ENCODE measurements at regions not wholly inside any gene's neighbourhood (a gene's known extent, or its start where the extent isn't known, plus 50 kb on each side); places are given as distances from the start of the nearest gene placed in this dataset.

GRCh38 chr10:4568731-4569130, 257.3 kb upstream of the AKR1E2 start:
- no peak for TF ChIP-seq EZH2 (IDR thresholded peaks at IDR 0.05; ENCODE audit: low read length)
- TF ChIP-seq, protein P1, sequence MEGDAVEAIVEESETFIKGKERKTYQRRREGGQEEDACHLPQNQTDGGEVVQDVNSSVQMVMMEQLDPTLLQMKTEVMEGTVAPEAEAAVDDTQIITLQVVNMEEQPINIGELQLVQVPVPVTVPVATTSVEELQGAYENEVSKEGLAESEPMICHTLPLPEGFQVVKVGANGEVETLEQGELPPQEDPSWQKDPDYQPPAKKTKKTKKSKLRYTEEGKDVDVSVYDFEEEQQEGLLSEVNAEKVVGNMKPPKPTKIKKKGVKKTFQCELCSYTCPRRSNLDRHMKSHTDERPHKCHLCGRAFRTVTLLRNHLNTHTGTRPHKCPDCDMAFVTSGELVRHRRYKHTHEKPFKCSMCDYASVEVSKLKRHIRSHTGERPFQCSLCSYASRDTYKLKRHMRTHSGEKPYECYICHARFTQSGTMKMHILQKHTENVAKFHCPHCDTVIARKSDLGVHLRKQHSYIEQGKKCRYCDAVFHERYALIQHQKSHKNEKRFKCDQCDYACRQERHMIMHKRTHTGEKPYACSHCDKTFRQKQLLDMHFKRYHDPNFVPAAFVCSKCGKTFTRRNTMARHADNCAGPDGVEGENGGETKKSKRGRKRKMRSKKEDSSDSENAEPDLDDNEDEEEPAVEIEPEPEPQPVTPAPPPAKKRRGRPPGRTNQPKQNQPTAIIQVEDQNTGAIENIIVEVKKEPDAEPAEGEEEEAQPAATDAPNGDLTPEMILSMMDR (optimal IDR thresholded peaks at IDR 0.05 in 1 of 3, IDR thresholded peaks at IDR 0.05 in 1 of 3, conservative IDR thresholded peaks at IDR 0.05 in 1 of 3; ENCODE audit: extremely low read depth in 1 of 3, insufficient read depth in 2 of 3, low read length in 3 of 3) = no peak
- no peaks in the 10 kb centered on the region for H4K20me1 ChIP-seq (ENCODE audit: control insufficient read depth, extremely low read depth, insufficient read depth, low read length)
- H3K36me3 ChIP-seq (ENCODE audit: control insufficient read depth in 2 of 2, extremely low read depth in 1 of 2, insufficient read depth in 2 of 2, low read length in 2 of 2) = no peaks in the 10 kb centered on the region
- H3K4me3 ChIP-seq (ENCODE audit: control insufficient read depth in 2 of 3, extremely low read depth in 1 of 3, insufficient read depth in 2 of 3, low read depth in 1 of 3, low read length in 3 of 3) = no peak overlapping the region
- H3K9me1 ChIP-seq (ENCODE audit: control insufficient read depth, extremely low read depth, insufficient read depth, low read length) = peaks cover 2% of the 10 kb centered on the region
- H3K9ac ChIP-seq (ENCODE audit: control insufficient read depth, extremely low read depth, insufficient read depth, low read length) = no peak overlapping the region
- H3K4me1 ChIP-seq (ENCODE audit: control insufficient read depth, extremely low read depth, insufficient read depth, low read length) = no peaks in the 10 kb centered on the region
- DNase-seq (ENCODE audit: low read depth, low spot score) = no peak
- no peaks in the 10 kb centered on the region for H3K27me3 ChIP-seq (ENCODE audit: control insufficient read depth, extremely low read depth, insufficient read depth, low read length)
- no peak overlapping the region for H2AFZ ChIP-seq (ENCODE audit: control insufficient read depth, low read length)
- H3K79me2 ChIP-seq (ENCODE audit: control insufficient read depth, insufficient read depth, low read length) = no peaks in the 10 kb centered on the region
- H3K9me3 ChIP-seq (ENCODE audit: control insufficient read depth, low read depth, low read length) = no peaks in the 10 kb centered on the region
- no peak for FAIRE-seq
- dilution Hi-C loops (cut with MboI; ENCODE audit: extremely low pct_ligation_motif_present, low sequenced_read_pairs) = no loop called here
- H3K4me2 ChIP-seq (ENCODE audit: control insufficient read depth, extremely low read depth, insufficient read depth, low read depth, low read length) = no peak overlapping the region
- no peak overlapping the region for H3K27ac ChIP-seq (ENCODE audit: control insufficient read depth, insufficient read depth, low read length)

- no peaks in the 10 kb centered on the region for H3K9me3 ChIP-seq (ENCODE audit: control insufficient read depth, low read depth, low read length)
- H3K4me1 ChIP-seq (ENCODE audit: control insufficient read depth, extremely low read depth, insufficient read depth, low read length) = no peaks in the 10 kb centered on the region
- no peaks in the 10 kb centered on the region for H3K79me2 ChIP-seq (ENCODE audit: control insufficient read depth, insufficient read depth, low read length)
- no peak overlapping the region for H2AFZ ChIP-seq (ENCODE audit: control insufficient read depth, low read length)
- no peak overlapping the region for H3K27ac ChIP-seq (ENCODE audit: control insufficient read depth, insufficient read depth, low read length)
- FAIRE-seq (no peak), DNase-seq (ENCODE audit: low read depth, low spot score) (no peak)
- dilution Hi-C loops (cut with MboI; ENCODE audit: extremely low pct_ligation_motif_present, low sequenced_read_pairs) = no loop called here
- peaks cover 2% of the 10 kb centered on the region for H3K9me1 ChIP-seq (ENCODE audit: control insufficient read depth, extremely low read depth, insufficient read depth, low read length)
- no peaks in the 10 kb centered on the region for H3K36me3 ChIP-seq (ENCODE audit: control insufficient read depth in 2 of 2, extremely low read depth in 1 of 2, insufficient read depth in 2 of 2, low read length in 2 of 2)
- H3K4me3 ChIP-seq (ENCODE audit: control insufficient read depth in 2 of 3, extremely low read depth in 1 of 3, insufficient read depth in 2 of 3, low read depth in 1 of 3, low read length in 3 of 3) = no peak overlapping the region
- H3K9ac ChIP-seq (ENCODE audit: control insufficient read depth, extremely low read depth, insufficient read depth, low read length) = no peak overlapping the region
- H3K4me2 ChIP-seq (ENCODE audit: control insufficient read depth, extremely low read depth, insufficient read depth, low read depth, low read length) = no peak overlapping the region
- no peak for TF ChIP-seq EZH2 (IDR thresholded peaks at IDR 0.05; ENCODE audit: low read length)
- TF ChIP-seq, protein P1 (optimal IDR thresholded peaks at IDR 0.05 in 1 of 3, IDR thresholded peaks at IDR 0.05 in 1 of 3, conservative IDR thresholded peaks at IDR 0.05 in 1 of 3; ENCODE audit: extremely low read depth in 1 of 3, insufficient read depth in 2 of 3, low read length in 3 of 3) = no peak
- no peaks in the 10 kb centered on the region for H3K27me3 ChIP-seq (ENCODE audit: control insufficient read depth, extremely low read depth, insufficient read depth, low read length)
- no peaks in the 10 kb centered on the region for H4K20me1 ChIP-seq (ENCODE audit: control insufficient read depth, extremely low read depth, insufficient read depth, low read length)
Measured at GRCh38 chr10:4568086-4568485, 257.9 kb upstream of the AKR1E2 start.

All from keratinocyte (primary cell).